ENCODE measurements at regions not wholly inside any gene's neighbourhood (a gene's known extent, or its start where the extent isn't known, plus 50 kb on each side); places are given as distances from the start of the nearest gene placed in this dataset.
"Not testable (repeated sequence)": the region's sequence is repeated elsewhere in the genome, so short reads cannot be mapped to it uniquely, and the experiment has no call there.

DNA sequence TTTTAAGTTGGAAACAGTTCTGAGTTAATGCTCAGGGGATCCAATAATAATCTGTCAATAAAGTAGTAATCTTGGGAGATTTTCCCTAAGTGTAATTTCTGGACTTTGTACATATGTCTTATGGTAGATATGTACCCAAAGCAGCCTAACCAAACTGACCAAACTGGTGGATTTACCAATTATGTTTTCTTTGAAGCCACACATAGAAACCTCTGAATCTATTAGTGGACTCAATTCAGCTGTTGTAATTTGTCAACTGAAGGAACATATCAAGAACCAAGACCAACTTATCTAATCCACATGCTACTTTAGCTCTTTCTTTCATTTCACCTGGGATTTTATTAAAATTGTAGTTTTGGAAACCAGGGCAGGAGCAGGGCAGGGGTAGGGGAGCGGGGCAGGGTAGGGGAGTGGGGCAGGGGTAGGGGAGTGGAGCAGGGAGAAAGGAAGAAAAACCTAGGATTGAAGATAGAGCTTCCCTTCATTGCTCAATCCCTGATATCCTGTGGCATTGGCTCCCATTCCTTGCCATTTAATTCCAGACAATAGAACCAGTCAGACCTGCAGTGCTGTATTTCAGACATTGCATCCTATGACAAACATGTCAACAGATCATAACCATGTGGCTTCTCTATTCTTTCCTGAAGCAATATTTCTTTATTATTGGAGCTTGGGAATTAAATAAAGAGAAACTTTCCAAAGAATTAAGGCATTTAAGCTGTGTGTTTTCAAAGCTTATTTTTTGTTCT, 101.8 kb downstream of the NFKBIZ start:
- DNase-seq = no peak

DNA sequence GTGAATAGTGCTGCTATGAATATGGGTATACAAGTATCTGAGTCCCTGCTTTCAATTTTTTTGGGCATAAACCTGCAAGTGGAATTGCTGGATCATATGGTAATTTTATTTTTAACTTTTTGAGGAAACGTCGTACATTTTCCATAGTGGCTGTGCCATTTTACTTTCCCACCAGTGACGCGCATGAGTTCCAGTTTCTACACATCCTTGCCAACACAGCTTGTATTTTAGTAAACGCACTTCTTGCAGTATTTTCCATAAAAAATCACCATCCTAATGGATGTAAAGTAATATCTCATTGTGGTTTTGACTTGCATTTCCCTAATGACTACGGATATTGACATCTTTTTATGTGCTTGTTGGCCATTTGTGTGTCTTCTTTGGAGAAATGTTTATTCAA, 105.0 kb downstream of the NFKBIZ start:
- DNase-seq = no peak

DNA sequence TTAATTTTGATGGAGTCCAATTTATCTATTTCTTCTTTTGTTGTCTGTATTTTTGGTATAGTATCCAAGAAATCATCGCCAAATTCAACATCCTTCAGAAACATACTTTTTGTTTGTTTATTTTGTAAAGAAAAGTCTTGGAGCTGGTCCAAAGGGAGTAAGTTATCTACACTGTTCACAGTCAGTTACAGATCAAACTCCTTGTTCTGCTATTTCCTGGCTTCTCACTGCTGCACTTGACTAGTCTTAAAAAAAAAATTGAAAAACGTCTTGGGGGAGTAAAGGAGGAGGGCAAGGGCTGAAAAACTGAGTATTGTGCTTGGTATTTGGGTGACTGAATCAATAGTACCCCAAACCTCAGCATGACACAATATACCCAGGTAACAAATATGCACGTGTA, 105.6 kb downstream of the NFKBIZ start:
- DNase-seq = no peak

DNA sequence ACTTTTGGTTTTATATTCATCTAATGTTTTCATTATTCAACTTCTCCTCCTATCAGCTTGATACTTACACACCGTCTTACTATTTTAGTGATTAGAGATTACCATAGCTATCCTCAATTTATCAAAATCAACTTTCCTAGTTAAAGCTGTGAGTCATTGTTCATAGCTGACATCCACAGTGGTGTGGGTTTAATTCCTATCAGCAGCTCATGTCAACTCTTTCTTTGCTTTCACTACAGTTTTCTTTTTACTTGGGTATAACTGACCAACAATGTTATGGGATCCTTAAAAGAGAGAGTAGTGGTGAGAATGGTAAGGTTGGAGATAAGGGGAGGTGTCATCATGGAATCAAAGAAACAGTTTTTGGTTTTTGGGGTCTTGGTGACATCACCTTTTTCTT, 112.7 kb downstream of the NFKBIZ start:
- DNase-seq = no peak

DNA sequence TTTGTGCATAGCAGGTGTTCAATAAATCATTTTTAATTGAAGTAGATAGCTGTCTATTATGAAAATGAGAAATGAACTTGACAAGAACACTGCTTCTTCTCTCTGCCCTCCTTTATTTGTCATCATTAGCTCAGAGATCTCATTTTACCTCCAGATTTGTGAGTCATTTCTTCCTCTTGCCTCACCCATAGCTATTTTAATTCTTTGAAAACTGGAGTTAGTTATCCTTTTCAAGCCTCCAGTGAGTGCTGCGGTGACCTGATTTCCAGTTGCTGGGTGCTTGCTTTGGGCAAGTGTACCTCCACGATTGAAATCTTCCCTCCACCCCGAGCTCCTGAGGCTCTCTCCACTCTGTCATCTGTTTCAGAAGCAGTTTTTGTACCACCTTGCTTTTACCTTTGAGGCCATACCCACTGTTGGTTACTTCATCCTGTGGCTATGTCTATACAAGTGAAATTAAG, 114.6 kb downstream of the NFKBIZ start:
- peak; percentile 49 for DNase-seq

DNA sequence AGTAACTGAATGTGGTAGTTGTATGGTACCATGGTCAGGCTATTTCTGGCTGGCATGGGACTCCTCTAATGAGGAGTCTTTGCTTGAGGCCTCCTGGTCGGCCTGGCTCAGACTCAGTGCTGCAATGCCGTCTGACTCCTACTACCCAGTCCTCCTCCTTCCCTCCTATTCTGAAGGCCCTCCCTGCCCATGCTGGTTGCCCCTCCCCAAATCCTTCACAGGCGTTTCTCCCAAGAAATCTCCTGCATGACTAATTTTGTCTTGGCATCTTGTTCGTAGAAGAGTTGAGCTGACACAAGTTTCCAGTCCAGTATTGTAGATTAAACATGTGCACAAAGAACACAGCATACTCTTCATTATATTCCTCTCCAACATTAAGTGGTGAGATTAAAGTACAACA, 115.5 kb downstream of the NFKBIZ start:
- DNase-seq = no peak

GRCh38 chr3:101966226-101966625, 116.9 kb downstream of the NFKBIZ start:
- peak; percentile 89 for DNase-seq

GRCh38 chr3:101970212-101970611, 120.9 kb downstream of the NFKBIZ start:
- no peak for DNase-seq

- no peak for DNase-seq
Measured at GRCh38 chr3:101970905-101971304, 121.6 kb downstream of the NFKBIZ start.

- DNase-seq = peak; percentile 35
Measured at GRCh38 chr3:101972430-101973162, 123.3 kb downstream of the NFKBIZ start.

DNA sequence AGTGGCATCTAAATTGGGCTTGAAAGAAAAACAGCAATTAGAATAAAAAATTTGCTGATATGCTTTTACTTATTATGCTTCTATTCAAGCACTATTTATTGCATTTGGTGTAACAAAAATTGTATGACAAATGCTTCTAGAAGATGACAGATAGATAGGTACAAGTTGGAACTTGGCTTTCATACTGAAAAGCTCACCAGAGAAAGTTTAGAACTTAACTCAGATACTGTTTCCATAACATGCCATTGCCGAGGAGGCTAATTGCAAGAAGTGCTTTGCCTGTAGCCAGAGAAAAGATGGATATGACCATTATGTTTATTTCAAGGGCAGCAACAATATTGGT, 123.8 kb downstream of the NFKBIZ start:
- no peak for DNase-seq

DNA sequence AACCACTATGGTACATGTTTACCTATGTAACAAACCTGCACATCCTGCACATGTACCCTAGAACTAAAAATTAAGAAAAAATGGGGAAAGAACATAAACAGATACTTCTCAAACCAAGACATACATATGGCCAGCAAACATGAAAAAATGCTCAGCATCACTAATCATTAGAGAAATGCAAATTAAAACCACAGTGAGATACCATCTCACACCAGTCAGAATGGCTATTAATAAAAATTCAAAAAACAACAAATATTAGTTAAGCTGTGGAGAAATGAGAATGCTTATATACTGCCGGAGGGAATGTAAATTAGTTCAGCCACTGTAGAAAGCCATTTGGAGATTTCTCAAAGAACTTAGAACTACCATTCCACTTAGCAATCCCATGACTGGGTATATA, 126.1 kb downstream of the NFKBIZ start:
- not testable (repeated sequence) for DNase-seq

DNA sequence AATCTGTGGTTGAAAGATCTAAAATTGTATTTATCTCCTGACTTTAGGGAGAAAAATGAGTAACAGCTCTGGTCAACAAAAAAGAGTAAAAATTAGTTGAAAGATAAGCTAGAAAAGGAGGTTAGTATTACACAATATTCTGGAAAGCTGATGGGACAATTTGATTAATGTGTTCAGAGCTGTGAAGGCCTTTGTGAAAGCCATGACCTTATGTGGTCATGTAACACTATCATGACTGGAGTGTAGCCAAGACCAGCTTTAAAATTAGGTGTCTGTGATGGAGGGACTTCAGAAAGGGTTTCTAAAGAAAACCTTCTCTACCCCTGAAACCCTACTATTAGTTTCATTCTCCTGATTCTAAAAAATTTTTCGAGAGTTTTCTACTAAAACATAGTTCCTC, 127.2 kb downstream of the NFKBIZ start:
- DNase-seq = peak; percentile 67

- DNase-seq = no peak
Measured at GRCh38 chr3:101978348-101978747, 129.0 kb downstream of the NFKBIZ start.

DNA sequence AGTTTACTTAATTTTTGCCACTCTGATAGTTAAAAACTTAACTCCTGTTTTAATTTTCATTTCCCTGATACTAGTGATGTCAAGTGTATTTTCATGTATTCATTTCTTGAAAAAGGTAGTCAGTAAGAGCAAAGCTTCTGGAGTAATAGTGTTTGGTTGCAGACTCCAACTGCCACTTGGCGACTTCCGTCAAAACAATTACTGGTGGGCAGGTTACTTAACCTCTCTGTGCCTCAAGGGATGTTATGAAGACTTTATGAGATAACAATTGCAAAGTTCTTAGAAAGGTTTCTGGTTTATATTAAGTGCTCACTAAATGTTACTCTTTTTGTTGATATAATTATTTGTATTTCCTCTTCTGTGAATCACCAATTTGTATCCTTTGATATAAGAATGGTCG, 129.7 kb downstream of the NFKBIZ start:
- DNase-seq = peak; percentile 4

DNA sequence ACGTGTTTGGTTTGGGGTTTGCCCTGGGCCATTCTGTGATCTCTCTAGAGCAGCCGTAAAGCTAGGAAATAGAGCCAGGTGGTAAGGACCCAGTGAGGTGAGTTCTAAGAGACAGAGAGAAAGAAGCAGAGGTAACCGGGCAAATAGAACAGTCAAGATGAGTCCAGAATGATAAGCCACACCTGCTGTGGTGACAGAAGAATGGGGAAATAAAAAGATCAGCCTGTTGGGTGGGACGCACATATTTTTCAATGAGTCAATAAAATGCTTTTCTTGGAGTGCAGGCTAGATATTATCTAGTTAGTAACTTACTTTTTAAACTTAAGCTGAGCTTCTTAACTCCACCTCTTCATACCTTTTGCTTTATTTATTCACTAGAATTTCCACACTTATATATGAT, 135.0 kb downstream of the NFKBIZ start:
- no peak for DNase-seq

- peak; percentile 43 for DNase-seq
Measured at GRCh38 chr3:101988596-101988995, 139.3 kb downstream of the NFKBIZ start.

- no peak for DNase-seq
Measured at GRCh38 chr3:101989578-101990200, 140.4 kb downstream of the NFKBIZ start.

DNA sequence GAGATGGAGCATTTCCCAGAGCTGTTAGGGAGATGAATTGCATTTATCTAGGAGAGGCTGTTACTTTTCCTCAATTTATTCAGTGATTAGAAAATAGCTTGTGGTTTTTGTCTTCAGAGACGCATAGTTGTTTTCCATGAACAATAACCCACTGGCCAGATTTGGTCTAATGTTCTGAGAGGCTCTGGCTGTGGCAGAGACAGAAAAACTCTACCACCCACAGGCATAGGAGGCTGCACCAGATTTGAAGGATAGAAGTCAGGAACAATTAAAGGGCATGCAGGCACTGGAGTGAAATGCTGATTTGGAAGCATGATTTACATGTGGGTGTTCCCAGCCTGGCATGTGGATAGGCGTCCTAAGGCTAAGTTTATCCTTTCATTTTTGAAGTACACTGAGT, 143.5 kb downstream of the NFKBIZ start:
- DNase-seq = no peak

DNA sequence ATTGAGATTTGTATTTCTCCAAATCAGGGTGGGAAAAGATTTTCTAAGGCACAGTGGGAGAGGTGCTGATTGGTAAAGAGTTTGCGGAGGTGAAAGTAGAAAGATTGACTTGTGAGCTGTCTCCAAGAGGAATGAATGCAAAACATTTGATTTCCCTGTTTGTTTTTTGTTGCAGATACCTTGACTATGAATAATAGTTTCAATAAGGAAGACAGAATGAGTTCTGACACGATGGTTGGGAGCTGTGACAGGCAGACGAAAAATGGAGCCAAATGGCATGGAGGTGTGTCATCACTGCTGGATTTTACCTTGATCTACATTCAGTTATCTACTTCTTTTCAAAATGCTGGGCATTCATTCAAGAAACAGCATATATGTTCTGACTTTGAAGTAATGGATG, 145.1 kb downstream of the NFKBIZ start:
- DNase-seq = no peak

DNA sequence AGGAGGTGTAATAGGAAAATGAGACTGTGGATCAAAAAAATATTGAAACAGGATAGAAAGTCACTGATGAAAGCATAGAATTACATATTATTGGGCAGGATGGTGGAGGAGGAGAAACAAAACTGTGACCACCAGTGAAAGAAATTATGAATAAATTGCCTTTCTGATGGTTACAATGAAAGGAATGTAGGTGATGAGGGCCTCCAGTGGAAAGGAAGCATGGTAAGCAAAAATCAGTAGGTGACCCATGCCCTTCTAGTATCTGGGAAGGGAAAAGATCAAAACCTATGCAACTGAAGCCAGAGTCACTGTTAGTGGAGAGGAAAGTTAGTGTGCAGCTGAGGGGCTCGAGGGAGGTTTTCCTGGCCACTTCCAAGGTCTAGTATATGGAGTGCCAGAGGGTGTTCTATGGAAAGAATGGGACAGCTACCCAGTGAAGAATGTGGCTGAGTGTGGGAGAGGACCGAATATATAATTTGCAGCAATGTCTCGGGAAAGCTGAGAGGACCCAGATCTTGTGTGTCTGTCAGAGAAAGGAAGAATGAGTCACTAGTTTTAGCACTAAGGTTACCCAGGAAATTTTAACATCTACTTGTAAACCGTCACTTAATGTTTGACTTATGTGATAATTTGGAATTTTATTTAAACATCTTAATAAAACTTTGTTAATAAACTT, 146.2 kb downstream of the NFKBIZ start:
- DNase-seq = no peak

GRCh38 chr3:101996832-101997231, 147.5 kb downstream of the NFKBIZ start:
- no peak for DNase-seq

- no peak for DNase-seq
Measured at GRCh38 chr3:101998256-101998926, 149.1 kb downstream of the NFKBIZ start.

All from MV-4-11 (cell line).